ENCODE measurements at regions not wholly inside any gene's neighbourhood (a gene's known extent, or its start where the extent isn't known, plus 50 kb on each side); places are given as distances from the start of the nearest gene placed in this dataset.

- DNase-seq (ENCODE audit: low read depth) = no peak
- no peak overlapping the region for H3K4me3 ChIP-seq (replicated peaks; ENCODE audit: low read depth, low read length)
- TF ChIP-seq CTCF (IDR thresholded peaks at IDR 0.05; ENCODE audit: low read length, missing control alignments) = no peak
Observed at GRCh38 chr2:164323978-164324377, 297.3 kb downstream of the GRB14 start.

- peak; percentile 3 for DNase-seq (ENCODE audit: low read depth)
- TF ChIP-seq CTCF (IDR thresholded peaks at IDR 0.05; ENCODE audit: low read length, missing control alignments) = no peak
- no peak overlapping the region for H3K4me3 ChIP-seq (replicated peaks; ENCODE audit: low read depth, low read length)
Observed at GRCh38 chr2:164314148-164314547, 307.1 kb downstream of the GRB14 start.

GRCh38 chr2:164306872-164307271 is 314.4 kb downstream of the GRB14 start:
- no peak for DNase-seq (ENCODE audit: low read depth)
- no peak overlapping the region for H3K4me3 ChIP-seq (replicated peaks; ENCODE audit: low read depth, low read length)
- TF ChIP-seq CTCF (IDR thresholded peaks at IDR 0.05; ENCODE audit: low read length, missing control alignments) = no peak

GRCh38 chr2:164302786-164303185 is 318.5 kb downstream of the GRB14 start:
- DNase-seq (ENCODE audit: low read depth) = no peak
- TF ChIP-seq CTCF (IDR thresholded peaks at IDR 0.05; ENCODE audit: low read length, missing control alignments) = no peak
- no peak overlapping the region for H3K4me3 ChIP-seq (replicated peaks; ENCODE audit: low read depth, low read length)

GRCh38 chr2:164288235-164288634 is 333.0 kb downstream of the GRB14 start:
- H3K4me3 ChIP-seq (replicated peaks; ENCODE audit: low read depth, low read length) = no peak overlapping the region
- DNase-seq (ENCODE audit: low read depth) = no peak
- no peak for TF ChIP-seq CTCF (IDR thresholded peaks at IDR 0.05; ENCODE audit: low read length, missing control alignments)

GRCh38 chr2:164287056-164287455 is 334.2 kb downstream of the GRB14 start:
- no peak for DNase-seq (ENCODE audit: low read depth)
- no peak overlapping the region for H3K4me3 ChIP-seq (replicated peaks; ENCODE audit: low read depth, low read length)
- TF ChIP-seq CTCF (IDR thresholded peaks at IDR 0.05; ENCODE audit: low read length, missing control alignments) = no peak

- no peak for TF ChIP-seq CTCF (IDR thresholded peaks at IDR 0.05; ENCODE audit: low read length, missing control alignments)
- DNase-seq (ENCODE audit: low read depth) = no peak
- no peak overlapping the region for H3K4me3 ChIP-seq (replicated peaks; ENCODE audit: low read depth, low read length)
Observed at GRCh38 chr2:164285576-164285975, 335.7 kb downstream of the GRB14 start.
